ENCODE measurements at regions not wholly inside any gene's neighbourhood (a gene's known extent, or its start where the extent isn't known, plus 50 kb on each side); places are given as distances from the start of the nearest gene placed in this dataset.

DNA sequence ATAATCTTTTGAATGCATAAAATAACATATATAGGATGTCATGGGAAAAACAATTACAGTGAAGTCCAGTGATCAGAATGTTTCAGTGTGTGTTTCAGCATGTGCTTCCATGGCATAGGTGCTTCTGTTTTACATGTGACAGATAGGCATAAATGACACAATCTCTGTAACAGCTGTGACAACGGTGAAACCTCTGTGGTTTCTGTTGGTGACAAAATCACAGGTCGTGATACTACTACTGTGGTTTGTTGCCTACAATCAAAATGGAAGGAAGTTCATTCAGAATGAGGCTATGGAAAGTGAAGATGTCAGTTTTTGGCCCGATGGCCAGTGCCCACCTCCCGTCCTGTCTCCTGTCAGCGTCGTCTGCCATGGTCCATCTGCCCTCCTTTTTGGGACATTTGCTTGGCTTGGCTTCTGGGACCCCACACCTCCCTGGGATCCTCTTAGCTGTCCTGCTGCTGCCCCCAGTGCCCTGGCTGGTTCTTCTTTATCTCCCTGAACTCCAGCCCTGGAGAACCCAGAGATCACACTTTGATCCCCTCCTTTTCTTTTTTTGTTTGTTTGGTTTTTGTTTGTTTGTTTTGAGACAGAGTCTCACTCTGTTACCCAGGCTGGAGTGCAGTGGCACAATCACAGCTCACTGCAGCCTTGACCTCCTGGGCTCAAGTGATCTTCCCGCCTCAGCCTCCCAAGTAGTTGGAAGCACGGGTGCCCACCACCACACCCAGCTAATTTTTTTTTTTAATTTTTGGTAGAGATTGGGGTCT lies 79.3 kb upstream of the NAA20 start:
- Histone ChIP-seq H3K27me3 (ENCODE audit: control insufficient read depth in 3 of 3, insufficient read depth in 3 of 3, low read length in 2 of 3) (no peaks in the 10 kb centered on the region), H3K36me3 (ENCODE audit: control insufficient read depth in 4 of 4, insufficient read depth in 4 of 4, low read length in 4 of 4) (peaks cover 0 to 13% (median 6%) of the 10 kb centered on the region in 4 donors), H3K27ac (ENCODE audit: low read depth in 1 of 2, low read length in 1 of 2) (peak overlapping the region in 1 of 2 donors; percentile 76), H3K4me3 (no peak overlapping the region), H3K4me1 (ENCODE audit: control insufficient read depth in 5 of 5, insufficient read depth in 5 of 5, low read length in 5 of 5) (peaks cover 0 to 40% (median 17%) of the 10 kb centered on the region in 5 donors), H3K9ac (ENCODE audit: insufficient read depth in 1 of 2, low read length in 2 of 2) (no peak overlapping the region), H3K9me3 (ENCODE audit: control insufficient read depth in 4 of 4, insufficient read depth in 3 of 4, low read length in 3 of 4) (no peaks in the 10 kb centered on the region)
- DNase-seq (no peak), ATAC-seq (ENCODE audit: insufficient read depth, low FRiP score) (no peak)
- TF ChIP-seq, protein P1, sequence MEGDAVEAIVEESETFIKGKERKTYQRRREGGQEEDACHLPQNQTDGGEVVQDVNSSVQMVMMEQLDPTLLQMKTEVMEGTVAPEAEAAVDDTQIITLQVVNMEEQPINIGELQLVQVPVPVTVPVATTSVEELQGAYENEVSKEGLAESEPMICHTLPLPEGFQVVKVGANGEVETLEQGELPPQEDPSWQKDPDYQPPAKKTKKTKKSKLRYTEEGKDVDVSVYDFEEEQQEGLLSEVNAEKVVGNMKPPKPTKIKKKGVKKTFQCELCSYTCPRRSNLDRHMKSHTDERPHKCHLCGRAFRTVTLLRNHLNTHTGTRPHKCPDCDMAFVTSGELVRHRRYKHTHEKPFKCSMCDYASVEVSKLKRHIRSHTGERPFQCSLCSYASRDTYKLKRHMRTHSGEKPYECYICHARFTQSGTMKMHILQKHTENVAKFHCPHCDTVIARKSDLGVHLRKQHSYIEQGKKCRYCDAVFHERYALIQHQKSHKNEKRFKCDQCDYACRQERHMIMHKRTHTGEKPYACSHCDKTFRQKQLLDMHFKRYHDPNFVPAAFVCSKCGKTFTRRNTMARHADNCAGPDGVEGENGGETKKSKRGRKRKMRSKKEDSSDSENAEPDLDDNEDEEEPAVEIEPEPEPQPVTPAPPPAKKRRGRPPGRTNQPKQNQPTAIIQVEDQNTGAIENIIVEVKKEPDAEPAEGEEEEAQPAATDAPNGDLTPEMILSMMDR (IDR thresholded peaks at IDR 0.05; ENCODE audit: control extremely low read depth, extremely low read depth), result no peak
- 43 to 65% methylated on average over 8 of the region's 8 CpGs for WGBS, 2 donors

DNA sequence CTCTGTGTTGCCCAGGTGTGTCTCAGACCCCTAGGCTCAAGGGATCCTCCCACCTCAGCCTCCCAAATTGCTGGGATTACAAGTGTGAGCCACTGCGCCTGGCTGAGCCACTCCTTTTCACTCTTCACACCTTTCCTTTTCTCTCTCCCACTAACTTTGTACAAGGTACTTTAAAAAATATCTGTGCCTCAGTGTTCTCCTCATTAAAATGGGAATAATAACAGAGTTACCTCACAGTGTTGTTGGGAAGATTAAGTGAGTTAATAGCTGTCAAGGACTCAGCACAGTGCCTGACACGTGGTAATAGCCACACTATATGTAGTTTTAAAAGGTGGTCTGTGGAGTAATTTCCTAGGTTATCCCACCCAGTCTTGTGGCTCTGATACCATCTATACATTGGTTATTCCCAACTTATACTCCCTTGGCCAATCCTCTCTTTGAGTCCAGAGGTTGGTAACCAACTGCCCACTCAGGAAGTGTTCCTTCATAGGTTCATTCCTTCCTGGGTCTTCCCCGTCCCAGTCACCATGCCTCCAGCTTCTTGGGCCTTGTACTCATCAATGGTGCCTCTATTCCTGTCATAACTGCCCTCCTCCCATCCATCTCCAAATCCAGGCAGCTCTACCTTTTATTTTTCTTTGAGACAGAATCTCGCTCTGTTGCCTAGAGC lies 78.6 kb upstream of the NAA20 start:
- H3K9me3 ChIP-seq (ENCODE audit: control insufficient read depth in 4 of 4, insufficient read depth in 3 of 4, low read length in 3 of 4), result no peaks in the 10 kb centered on the region
- H3K36me3 ChIP-seq (ENCODE audit: control insufficient read depth in 4 of 4, insufficient read depth in 4 of 4, low read length in 4 of 4), result peaks cover 0 to 13% (median 6%) of the 10 kb centered on the region in 4 donors
- H3K27me3 ChIP-seq (ENCODE audit: control insufficient read depth in 3 of 3, insufficient read depth in 3 of 3, low read length in 2 of 3), result no peaks in the 10 kb centered on the region
- WGBS, 2 donors, result 92 to 96% methylated on average over 4 of the region's 4 CpGs
- H3K4me1 ChIP-seq (ENCODE audit: control insufficient read depth in 5 of 5, insufficient read depth in 5 of 5, low read length in 5 of 5), result peaks cover 0 to 41% (median 16%) of the 10 kb centered on the region in 5 donors
- TF ChIP-seq, protein P1 (IDR thresholded peaks at IDR 0.05; ENCODE audit: control extremely low read depth, extremely low read depth), result no peak
- ATAC-seq (ENCODE audit: insufficient read depth, low FRiP score) (no peak), DNase-seq (no peak)
- no peak overlapping the region for H3K4me3 ChIP-seq
- no peak overlapping the region for H3K9ac ChIP-seq (ENCODE audit: insufficient read depth in 1 of 2, low read length in 2 of 2)
- no peak overlapping the region for H3K27ac ChIP-seq (ENCODE audit: low read depth in 1 of 2, low read length in 1 of 2)

DNA sequence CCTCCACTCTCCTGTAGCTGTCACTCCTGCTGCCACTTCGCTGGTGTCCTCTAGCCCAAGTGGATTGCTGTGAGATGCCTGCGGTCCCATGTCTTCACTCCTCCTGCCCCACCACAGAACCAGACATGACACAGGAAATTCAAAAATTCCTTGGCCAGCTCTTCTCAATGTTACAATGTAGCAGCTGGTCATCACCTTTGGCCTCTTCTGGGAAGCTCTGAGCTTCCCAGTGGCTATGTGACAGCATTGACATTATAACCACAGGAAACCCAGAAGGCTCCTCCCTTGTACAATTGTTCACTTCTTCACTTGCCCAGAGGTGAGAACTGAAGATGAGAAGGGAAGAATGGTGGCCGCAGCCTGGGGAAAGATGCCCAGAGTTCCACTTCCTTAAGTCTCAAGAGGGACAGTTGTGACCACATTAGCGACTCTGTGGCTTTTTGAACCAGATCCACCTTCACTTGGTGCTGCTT lies 76.1 kb upstream of the NAA20 start:
- DNase-seq (no peak), ATAC-seq (ENCODE audit: insufficient read depth, low FRiP score) (no peak)
- TF ChIP-seq, protein P1 (IDR thresholded peaks at IDR 0.05; ENCODE audit: control extremely low read depth, extremely low read depth), result no peak
- Histone ChIP-seq H3K4me1 (ENCODE audit: control insufficient read depth in 5 of 5, insufficient read depth in 5 of 5, low read length in 5 of 5) (peaks cover 0 to 37% (median 0%) of the 10 kb centered on the region in 5 donors), H3K27me3 (ENCODE audit: control insufficient read depth in 3 of 3, insufficient read depth in 3 of 3, low read length in 2 of 3) (no peaks in the 10 kb centered on the region), H3K27ac (ENCODE audit: low read depth in 1 of 2, low read length in 1 of 2) (peak overlapping the region in 1 of 2 donors; percentile 74), H3K9me3 (ENCODE audit: control insufficient read depth in 4 of 4, insufficient read depth in 3 of 4, low read length in 3 of 4) (no peaks in the 10 kb centered on the region), H3K4me3 (no peak overlapping the region), H3K9ac (ENCODE audit: insufficient read depth in 1 of 2, low read length in 2 of 2) (no peak overlapping the region), H3K36me3 (ENCODE audit: control insufficient read depth in 4 of 4, insufficient read depth in 4 of 4, low read length in 4 of 4) (peaks cover 0 to 9% (median 4%) of the 10 kb centered on the region in 4 donors)
- whole genome bisulfite sequencing, 2 donors, result 59 to 60% methylated on average over 4 of the region's 4 CpGs
